ENCODE measurements at regions not wholly inside any gene's neighbourhood (a gene's known extent, or its start where the extent isn't known, plus 50 kb on each side); places are given as distances from the start of the nearest gene placed in this dataset.

- H3K27ac ChIP-seq (ENCODE audit: low read depth, low read length): no peak overlapping the region
- H3K9me3 ChIP-seq (ENCODE audit: control insufficient read depth in 1 of 2, insufficient read depth in 1 of 2, low read depth in 1 of 2, low read length in 2 of 2): no peaks in the 10 kb centered on the region
- intact Hi-C loops (cut with micrococcal nuclease): no loop called here
- no peak overlapping the region for H3K9ac ChIP-seq (ENCODE audit: low read length)
- no peaks in the 10 kb centered on the region for H3K9me2 ChIP-seq (ENCODE audit: insufficient read depth)
- H3K27me3 ChIP-seq (ENCODE audit: insufficient read depth, low read length): no peaks in the 10 kb centered on the region
- no peak overlapping the region for H3K4me3 ChIP-seq (replicated peaks in 1 of 2; ENCODE audit: low read depth in 1 of 2, low read length in 2 of 2)
- TF ChIP-seq YY1 (IDR thresholded peaks at IDR 0.05; ENCODE audit: extremely low read depth, insufficient replicate concordance, low read depth, low read length) (no peak), POLR2A (IDR thresholded peaks at IDR 0.05; ENCODE audit: borderline replicate concordance, extremely low read depth, insufficient read depth, insufficient read length) (no peak), SP1 (IDR thresholded peaks at IDR 0.05; ENCODE audit: low read depth) (no peak)
- ChIA-PET CTCF (no interaction called here), POLR2A (no interaction called here), RAD21 (ENCODE audit: low non-redundant PET in 1 of 2, low total read pairs in 2 of 2, uncharacterized antibody in 2 of 2, unreplicated experiment in 2 of 2) (no interaction called here)
- no peaks in the 10 kb centered on the region for H3K36me3 ChIP-seq (ENCODE audit: control insufficient read depth in 1 of 2, insufficient read depth in 2 of 2, low read length in 2 of 2)
- BruUV-seq (replicated peaks): no TSS peak
- no peaks in the 10 kb centered on the region for H4K20me1 ChIP-seq (ENCODE audit: insufficient read depth)
- H3K79me2 ChIP-seq (ENCODE audit: insufficient read depth, low read length): no peaks in the 10 kb centered on the region
- no peak overlapping the region for H3K4me2 ChIP-seq (ENCODE audit: low read length)
- ATAC-seq (no peak), DNase-seq (ENCODE audit: low read depth, low spot score) (no peak)
- no peaks in the 10 kb centered on the region for H3K4me1 ChIP-seq (ENCODE audit: control insufficient read depth in 1 of 2, insufficient read depth in 2 of 2, low read length in 2 of 2)
- no peak overlapping the region for H2AFZ ChIP-seq (ENCODE audit: low read depth, low read length, poor library complexity, severe bottlenecking)
Observed at GRCh38 chr1:60911966-60912697, 170.2 kb upstream of the NFIA start.

- Histone ChIP-seq H3K4me1 (ENCODE audit: control insufficient read depth in 1 of 2, insufficient read depth in 2 of 2, low read length in 2 of 2) (no peaks in the 10 kb centered on the region), H3K9me3 (ENCODE audit: control insufficient read depth in 1 of 2, insufficient read depth in 1 of 2, low read depth in 1 of 2, low read length in 2 of 2) (no peaks in the 10 kb centered on the region), H3K9ac (ENCODE audit: low read length) (no peak overlapping the region), H3K36me3 (ENCODE audit: control insufficient read depth in 1 of 2, insufficient read depth in 2 of 2, low read length in 2 of 2) (no peaks in the 10 kb centered on the region), H3K4me2 (ENCODE audit: low read length) (no peak overlapping the region), H2AFZ (ENCODE audit: low read depth, low read length, poor library complexity, severe bottlenecking) (no peak overlapping the region), H3K27ac (ENCODE audit: low read depth, low read length) (no peak overlapping the region), H3K79me2 (ENCODE audit: insufficient read depth, low read length) (no peaks in the 10 kb centered on the region), H4K20me1 (ENCODE audit: insufficient read depth) (no peaks in the 10 kb centered on the region), H3K4me3 (replicated peaks in 1 of 2; ENCODE audit: low read depth in 1 of 2, low read length in 2 of 2) (no peak overlapping the region), H3K9me2 (ENCODE audit: insufficient read depth) (no peaks in the 10 kb centered on the region), H3K27me3 (ENCODE audit: insufficient read depth, low read length) (no peaks in the 10 kb centered on the region)
- intact Hi-C loops (cut with micrococcal nuclease): no loop called here
- no peak for ATAC-seq
- RAD21 ChIA-PET (ENCODE audit: low non-redundant PET in 1 of 2, low total read pairs in 2 of 2, uncharacterized antibody in 2 of 2, unreplicated experiment in 2 of 2): no interaction called here
- POLR2A ChIA-PET: no interaction called here
- CTCF ChIA-PET: interaction anchor here (0.5 kb wide), 1 partner anchor 11 kb away, joined by 3 read pairs; no protein-coding TSS in a partner anchor
- BruUV-seq (replicated peaks): no TSS peak
- DNase-seq (ENCODE audit: low read depth, low spot score): no peak
- TF ChIP-seq EGR1 (IDR thresholded peaks at IDR 0.05; ENCODE audit: low read depth): no peak
- TF ChIP-seq ATF3 (IDR thresholded peaks at IDR 0.05): no peak
- no peak for TF ChIP-seq SIN3A (IDR thresholded peaks at IDR 0.05; ENCODE audit: low read depth)
- no peak for TF ChIP-seq MAX (IDR thresholded peaks at IDR 0.05)
- TF ChIP-seq YY1 (IDR thresholded peaks at IDR 0.05; ENCODE audit: extremely low read depth, insufficient replicate concordance, low read depth, low read length): no peak
- no peak for TF ChIP-seq REST (IDR thresholded peaks at IDR 0.05; ENCODE audit: low read depth)
- TF ChIP-seq FOSL1 (IDR thresholded peaks at IDR 0.05; ENCODE audit: low read depth): no peak
- no peak for TF ChIP-seq POLR2AphosphoS5 (IDR thresholded peaks at IDR 0.05; ENCODE audit: low read depth, low read length)
- TF ChIP-seq ZNF274 (IDR thresholded peaks at IDR 0.05; ENCODE audit: low read depth, low read length): no peak
- TF ChIP-seq SP1 (IDR thresholded peaks at IDR 0.05; ENCODE audit: low read depth): no peak
- no peak for TF ChIP-seq EZH2phosphoT487 (IDR thresholded peaks at IDR 0.05; ENCODE audit: borderline replicate concordance)
- no peak for TF ChIP-seq CTCF (IDR thresholded peaks at IDR 0.05 in 2 of 3, conservative IDR thresholded peaks at IDR 0.05 in 1 of 3; ENCODE audit: borderline replicate concordance in 1 of 3, insufficient read depth in 1 of 3, low read depth in 2 of 3, low read length in 2 of 3)
- no peak for TF ChIP-seq POLR2A (IDR thresholded peaks at IDR 0.05; ENCODE audit: borderline replicate concordance, extremely low read depth, insufficient read depth, insufficient read length)
- TF ChIP-seq ELF1 (IDR thresholded peaks at IDR 0.05; ENCODE audit: borderline replicate concordance, low read depth): no peak
Observed at GRCh38 chr1:60908159-60908558, 174.2 kb upstream of the NFIA start.

Data from HCT116 (cell line).